Kasumi-1 (cell line): ENCODE measurements at regions not wholly inside any gene's neighbourhood (a gene's known extent, or its start where the extent isn't known, plus 50 kb on each side); places are given as distances from the start of the nearest gene placed in this dataset.

Experiments
- DNase-seq, 2 experiments: peaks; one replicate each; lab custom pipeline; 2025; lab: John Stamatoyannopoulos, UW

DNA sequence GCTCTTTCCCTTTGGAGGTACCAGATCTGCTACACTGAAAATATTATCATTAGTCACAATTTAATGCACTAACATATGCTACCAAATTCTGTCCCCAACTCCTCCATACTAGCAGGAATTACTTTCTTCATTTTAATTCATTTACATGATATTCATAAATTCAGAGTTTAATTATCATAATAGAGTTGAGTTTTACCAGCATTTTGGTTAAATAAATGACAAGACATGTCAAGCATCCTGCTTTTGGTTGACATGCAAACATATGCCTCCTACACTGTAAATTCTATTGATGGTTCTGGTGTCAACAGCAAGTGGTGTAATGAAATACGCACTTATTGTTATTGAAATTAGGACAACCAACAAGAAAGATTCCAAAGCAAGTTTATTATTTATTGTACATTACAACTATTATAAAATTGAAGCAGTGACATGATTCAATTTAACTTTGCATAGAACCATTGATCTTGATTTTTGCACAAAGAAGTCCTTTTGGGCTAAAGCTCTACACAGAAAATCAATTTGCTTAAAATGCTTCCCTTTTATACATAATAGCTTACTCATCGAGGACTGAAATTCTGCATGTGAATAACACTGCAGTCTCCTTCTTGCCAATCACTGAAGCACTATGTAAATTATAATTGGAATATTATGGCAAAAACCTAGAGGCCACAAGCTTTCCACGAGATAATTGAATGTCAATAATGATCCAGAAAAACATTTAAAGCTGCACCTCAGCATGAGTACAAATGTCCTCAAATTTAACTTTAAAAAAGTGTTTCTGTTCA, 728.6 kb upstream of the ADGRL2 start:
- no peak for DNase-seq

DNA sequence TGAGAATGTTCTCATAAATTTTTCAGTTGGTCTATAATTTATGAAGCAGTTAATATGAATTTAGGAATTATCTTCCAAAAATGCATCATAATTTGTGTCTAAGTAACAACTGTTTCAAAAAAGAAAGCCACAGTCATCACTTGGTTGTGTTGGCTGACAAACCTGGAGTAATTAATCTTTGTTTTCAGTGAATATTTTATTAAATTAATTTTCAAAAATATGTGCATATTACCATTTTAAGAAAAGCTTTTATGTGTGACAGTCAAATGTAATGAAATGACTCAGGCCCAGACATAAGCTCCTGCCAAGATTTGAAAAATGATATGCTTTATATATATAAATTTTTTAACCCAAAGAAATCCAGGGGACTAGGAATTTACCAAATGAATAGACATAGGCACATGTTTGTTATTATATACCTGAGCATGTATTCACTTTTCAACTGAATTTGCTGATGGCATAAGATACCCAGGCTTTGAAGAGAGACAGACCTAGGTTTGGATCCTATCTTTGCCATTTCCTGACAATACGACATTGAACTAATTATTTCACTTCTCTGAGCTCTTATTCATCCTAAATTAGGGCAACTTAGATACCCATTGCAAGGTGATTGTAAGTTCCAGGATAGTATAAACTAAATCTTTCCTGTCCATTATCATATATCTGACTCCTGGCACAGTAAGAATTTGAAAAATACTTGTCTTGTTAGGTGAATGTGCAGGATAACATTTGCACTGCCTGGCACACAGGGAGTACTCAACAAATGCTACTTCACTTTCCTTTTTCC, 729.5 kb upstream of the ADGRL2 start:
- no peak for DNase-seq

DNA sequence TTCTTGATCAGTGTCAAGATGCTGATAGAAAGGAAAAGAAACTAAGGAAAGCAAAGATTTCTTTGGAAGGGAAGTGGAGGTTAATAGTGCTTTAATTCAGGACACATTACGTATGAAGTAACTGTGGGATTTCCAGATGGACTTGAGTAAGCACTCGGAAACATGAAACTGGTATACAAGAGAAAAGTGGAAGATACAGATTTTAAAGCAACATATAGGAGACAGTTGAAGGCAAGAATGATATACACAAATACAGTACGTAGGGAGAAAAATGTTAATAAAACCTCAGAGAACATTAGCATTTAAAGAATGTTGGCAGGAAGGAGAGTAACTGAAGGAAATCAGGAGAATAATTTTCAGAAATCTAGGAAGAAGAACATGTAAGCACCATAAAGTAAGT, 730.9 kb upstream of the ADGRL2 start:
- no peak for DNase-seq

DNA sequence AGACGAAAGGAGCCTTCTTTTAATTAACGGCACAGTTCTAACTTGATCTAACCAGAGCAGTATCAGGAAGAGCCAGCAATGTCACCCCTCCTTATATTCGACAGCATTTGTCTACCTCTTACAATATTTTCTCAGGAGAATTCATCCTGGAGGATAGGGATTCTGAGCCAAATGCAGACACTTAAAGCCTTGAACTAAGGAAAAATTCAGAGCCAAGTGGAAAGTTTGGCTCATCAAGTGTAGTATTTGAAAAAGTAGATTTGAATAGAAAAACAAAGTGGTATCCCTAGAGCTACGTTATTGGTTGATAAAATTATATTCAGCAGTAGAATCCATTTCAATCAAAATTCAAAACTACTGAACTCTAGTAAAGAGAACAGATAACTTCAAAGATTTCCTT, 732.0 kb upstream of the ADGRL2 start:
- DNase-seq: no peak

DNA sequence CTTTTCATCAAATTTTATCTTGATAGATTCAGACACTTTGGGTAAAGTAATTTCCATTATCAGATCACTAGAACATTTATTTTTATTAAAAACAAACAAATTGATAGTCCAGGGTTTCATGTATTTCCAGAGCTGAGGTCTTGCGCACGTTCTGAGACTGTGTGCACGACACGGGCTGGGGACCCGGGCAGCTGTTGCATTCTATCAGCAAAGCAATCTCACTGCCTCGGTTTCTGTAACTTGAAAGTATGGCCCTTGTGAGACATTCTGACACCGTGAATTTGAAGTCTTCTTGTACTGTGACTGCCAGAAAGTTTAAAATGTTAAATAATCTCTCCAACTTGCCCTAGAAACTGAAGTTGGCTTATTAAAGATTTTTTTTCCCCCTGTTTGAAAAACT, 746.9 kb upstream of the ADGRL2 start:
- no peak for DNase-seq

DNA sequence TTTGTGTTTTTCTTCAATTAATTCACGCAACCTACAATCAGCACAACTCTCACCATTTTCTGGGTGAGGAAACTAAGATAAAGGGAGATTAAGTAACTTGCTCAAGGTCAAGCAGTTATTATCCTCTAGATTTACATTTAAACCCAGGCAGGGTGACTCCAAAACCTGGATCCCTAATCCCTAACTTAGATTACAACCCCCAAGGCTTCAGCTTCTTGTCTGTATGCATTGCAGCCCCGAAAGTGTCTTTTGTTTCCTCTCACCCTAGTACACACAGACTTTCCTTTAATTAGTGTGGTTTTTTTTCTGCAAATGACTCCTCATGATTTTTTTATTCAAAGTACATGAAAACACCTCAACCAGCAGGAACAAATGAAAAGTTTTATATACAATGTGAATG, 748.6 kb upstream of the ADGRL2 start:
- DNase-seq: no peak

DNA sequence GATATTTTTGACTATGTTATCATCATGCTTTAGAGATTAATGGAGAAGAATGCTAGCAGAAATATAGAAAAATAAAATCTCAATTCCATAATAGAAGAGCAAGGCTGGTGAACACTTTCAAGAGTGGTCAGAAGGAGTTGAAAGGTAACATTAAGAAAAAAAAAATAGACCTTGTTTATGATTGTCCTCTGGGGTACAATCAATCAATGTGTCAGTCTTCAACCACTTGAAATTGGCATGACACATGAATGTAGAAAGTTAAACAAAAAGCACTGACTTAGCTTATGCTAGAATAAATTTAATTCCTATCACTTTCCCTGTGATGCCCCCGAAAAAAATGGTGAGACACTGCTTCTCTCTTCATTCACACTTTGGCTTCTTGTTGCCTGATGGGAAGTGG, 750.3 kb upstream of the ADGRL2 start:
- DNase-seq: no peak

DNA sequence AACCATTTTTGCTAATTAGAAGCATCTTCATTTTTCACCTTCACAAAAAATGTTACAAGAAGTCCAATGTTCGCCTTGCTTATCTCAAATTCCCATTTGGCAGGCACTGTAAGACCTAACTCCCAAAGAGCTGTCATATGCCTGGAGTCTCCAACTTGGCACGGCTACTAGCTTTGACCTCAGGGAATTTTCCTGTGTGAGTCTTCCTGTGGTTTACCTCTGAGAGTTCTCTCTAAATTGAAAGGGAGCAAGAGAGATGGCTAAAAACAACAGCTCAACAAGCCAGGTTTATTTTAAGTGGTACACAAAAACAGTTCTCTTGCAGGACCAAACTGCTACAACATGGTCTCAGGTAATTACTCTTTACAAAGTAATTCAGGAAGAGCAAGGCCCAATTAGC, 756.0 kb upstream of the ADGRL2 start:
- no peak for DNase-seq

DNA sequence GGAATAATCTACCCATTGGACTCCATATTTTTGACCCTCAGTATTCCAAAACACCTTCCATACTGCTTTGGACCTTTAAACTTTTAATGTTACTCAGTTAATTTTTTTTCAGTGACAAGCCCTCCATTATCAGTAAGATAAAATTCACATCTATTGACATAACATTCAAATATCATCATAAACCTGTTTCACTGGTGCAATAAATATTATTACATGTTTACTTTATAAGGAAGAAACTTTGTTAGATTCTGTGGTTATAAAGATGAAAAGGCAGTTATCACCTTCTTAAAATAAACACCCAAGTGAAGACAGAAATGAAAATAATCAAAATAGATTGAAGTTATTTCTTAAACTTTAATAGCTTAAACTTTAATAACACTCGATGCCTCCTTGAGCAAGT, 758.5 kb upstream of the ADGRL2 start:
- no peak for DNase-seq

DNA sequence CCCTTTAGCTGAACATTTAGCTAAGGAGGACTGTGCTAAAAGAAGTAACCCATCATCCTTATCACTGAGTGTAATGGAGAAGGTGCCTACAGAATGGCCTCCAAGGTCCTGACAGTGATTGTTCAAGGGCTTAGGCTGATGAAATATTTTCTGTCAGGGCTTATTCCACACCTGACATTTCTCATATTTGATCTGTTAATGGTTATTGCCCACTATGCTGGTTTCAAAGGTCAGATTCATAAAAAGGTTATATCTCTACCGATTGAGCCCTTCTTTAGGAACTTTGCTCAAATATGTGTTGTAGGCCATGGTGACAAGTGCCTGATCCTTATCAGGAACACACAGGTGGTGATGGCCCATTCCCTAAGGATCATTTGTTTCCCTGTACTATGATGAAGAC, 766.4 kb upstream of the ADGRL2 start:
- no peak for DNase-seq

DNA sequence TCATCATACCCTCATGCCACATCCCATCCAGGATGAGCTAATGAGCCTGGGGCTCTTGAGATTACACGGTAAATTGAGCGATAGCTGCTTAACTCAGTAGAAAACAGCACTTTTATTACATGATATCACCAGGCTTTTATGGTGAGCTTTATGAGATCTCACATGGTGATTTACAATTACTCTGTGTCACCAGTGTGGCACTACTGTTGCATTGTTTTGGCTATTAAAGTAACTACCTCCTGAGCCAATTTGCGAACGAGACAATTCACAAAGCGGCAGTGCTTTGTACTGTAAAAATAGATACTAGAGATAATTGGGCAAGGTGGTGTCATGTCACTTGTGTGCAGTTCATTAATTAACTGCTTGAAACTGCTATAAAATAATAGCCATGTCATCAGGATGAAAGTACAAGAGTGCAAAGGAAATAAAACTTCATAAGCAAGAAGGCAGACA, 767.7 kb upstream of the ADGRL2 start:
- DNase-seq: no peak

DNA sequence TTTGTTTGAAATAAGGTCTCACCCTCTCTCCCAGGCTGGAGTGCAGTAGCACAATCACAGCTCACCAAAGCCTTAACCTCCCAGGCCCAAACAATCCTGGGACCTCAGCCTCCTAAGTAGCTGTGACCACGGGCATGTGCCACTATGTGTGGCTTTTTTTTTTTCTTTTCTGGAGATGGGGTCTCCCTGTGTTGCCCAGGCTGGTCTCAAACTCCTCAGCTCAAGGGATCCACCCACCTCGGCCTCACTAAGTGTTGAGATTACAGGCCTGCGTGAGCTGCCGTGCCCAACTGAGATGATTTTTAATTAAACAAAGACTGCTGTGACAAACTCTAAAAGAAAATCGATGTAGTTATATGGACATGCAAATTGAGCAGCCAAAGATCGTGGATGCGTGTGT, 768.4 kb upstream of the ADGRL2 start:
- no peak for DNase-seq

DNA sequence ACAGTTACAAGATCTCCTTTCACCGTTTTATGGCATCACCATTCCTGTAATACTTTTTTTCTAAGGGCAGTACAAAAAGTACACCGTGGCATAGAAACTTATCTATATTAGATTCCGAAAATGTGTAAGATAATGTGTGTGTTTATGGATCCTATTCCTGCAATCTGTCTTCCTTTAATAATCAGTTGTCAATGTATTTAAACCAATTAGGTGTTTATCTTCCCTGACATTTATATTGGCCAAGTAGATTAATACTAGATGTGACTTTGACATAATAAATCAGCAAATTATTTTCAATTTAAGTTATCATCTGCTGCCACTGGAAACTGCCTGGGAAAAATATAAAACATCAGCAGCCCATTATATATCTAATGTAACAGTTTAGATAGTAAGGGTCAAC, 770.3 kb upstream of the ADGRL2 start:
- DNase-seq: no peak

DNA sequence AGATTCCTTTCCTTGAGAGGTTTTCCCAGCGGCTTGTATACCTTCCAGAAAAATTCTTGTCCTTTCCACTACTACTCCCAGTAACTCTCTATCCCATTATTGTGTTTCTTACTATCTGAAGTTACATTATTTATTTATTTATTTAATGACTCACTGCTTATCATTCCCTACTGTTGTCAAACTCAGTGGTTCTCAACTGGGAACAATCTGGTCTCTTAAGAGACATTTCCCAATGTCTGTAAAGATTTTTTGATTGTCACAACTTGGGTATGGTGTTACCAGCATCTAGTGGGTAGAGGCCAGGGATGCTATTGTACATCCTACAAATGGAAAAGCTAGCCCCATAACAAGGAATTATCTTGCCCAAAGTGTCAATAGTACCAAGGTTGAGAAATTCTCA, 771.5 kb upstream of the ADGRL2 start:
- DNase-seq: no peak

DNA sequence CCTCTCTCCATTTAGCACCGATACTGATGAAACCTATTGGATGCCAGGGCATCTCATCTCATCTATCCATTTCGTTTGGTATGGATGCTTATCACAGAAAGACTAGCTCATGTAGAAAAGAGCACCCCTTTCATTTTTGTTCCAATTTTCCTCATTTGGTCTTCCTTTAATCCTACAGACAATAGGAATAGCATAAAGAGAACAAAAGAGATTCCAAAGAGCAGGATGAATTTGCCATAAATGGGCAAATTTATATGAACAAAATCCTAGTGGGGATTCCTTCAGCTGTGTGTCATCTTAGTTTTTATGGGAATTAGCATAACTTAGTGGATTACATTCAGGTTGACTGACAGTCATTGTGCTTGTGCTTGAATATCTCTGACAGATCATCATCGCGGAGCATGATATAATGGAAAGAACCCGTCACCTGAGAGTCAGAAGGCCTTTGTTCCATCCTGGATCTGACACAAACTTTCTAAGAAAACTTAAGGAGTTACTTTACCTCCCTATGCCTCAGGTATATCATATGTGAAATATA, 777.5 kb upstream of the ADGRL2 start:
- DNase-seq: no peak

DNA sequence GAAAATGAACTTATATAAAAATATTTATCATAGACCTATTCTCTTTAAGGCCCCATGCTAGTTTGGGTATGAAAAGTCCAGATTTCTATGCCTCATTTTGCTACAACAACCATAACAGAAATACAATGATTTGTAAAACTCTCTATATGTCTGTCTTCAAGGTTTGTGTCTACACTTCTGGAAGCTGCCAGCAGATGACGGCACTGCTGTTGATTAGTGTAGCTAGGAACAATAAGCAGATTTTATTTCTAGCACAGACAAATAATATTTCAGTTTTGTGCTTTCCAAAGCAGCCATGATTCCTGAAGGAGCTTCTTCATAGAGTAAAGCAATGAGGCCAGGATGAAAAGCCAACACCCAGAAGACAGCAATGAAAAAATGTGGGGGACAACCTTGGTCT, 779.6 kb upstream of the ADGRL2 start:
- no peak for DNase-seq

DNA sequence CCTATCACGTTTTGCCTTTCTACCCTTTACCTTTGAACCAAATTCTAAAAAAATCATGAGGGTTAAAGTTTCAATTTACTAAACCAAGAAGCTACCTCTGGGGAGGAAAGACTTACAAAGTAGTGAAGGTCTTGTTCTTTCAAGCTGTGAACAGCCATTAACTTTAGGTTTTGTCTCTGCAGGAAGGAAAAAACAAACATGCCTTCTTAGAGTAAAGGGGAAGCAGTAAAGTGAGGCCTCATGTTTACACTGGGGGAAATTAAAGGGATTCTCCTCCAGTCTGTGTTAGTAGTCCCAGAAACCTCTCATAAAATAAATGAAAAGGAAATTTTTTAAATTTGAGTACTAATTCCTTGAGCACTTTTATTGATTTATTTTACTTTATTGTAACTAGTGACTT, 780.2 kb upstream of the ADGRL2 start:
- DNase-seq: no peak

DNA sequence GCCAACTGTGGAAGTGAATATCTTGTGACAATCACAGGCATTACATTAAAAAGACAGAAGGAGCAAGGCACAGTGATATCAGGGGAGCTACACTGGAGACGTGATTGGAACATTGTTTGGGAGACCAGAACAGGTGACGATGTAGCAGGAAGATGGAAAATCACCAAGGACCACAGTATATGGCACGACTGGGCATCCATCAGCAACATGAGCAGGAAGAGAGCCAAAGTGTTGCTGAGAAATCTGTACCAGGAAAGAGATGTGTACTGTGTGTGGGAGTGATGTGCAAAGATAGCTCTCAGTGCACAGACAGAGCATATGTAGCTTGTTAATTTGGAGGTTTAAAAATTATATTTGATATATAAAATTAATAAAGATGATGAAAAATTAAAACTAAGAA, 790.6 kb upstream of the ADGRL2 start:
- DNase-seq: no peak

DNA sequence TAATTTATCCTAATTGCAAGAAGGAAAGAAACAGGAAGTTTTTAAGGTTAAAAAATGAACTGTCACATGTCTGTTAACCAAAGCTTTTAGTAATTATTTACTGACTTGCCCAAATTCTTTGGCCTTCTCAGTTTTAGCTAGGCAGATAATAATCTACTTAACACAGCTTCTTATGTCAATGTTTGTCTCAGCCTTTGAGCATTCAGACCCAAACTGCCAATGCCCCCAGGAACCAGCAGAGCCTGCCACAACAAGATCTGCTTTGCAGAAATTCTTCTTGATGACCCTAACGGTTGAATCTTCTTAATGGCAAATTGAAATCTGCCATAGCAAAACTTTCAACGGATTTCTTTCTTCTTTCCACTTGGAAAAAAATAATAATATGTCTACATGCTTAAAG, 792.4 kb upstream of the ADGRL2 start:
- DNase-seq: no peak

DNA sequence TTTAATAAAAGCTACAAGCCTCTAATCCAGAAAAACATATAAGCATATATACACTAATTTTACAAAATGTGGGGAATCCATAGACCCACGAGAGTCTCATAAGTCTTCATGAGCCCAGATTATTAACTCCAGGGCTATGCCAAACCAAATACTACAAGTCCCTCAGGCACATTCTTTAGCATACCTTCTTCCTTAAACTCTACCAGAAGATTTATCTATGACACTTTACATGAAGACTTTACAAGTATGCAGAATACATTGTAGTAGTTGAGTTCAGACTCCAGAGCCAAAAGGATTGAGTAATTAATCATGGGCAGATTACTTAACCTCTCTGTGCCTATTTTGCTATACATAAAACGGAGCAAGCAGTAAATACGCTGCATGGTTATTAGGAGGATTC, 793.7 kb upstream of the ADGRL2 start:
- DNase-seq: no peak

DNA sequence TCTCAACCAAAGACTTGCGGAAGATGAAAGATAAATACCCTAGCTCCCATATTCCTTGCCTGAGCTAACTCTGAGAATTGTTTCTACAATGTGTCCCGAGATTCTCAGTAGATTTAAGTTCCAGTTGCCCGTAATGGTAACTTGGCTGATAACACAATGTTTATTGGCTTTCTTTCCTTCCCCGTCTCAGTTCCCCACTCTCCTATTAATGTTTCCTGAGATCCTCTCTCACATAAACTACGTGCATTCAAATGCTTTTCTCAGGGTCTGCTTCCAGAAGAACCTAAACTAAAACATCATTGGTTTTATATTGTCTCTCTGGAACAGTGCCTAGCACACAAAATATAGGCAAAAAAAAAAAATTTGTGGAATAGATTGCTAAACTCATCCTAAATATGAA, 794.2 kb upstream of the ADGRL2 start:
- no peak for DNase-seq

DNA sequence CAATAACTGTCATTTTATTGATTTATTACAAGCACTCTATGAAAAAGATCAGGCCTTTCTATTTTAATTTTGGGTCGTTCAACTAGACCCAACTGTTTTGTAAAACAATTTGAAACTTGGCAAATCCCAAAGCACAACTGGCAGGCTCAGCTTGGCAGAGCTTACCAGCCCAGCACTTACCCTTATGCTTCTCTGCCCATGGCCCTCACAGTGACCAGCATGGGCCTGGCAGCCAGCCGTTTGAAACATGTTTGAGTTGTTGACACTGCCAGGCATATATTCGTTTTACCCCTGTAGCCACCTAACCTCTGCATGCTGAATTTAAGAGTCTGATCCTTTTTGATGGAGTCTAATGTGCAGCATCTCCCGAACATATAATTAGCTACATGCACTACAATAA, 796.7 kb upstream of the ADGRL2 start:
- no peak for DNase-seq

DNA sequence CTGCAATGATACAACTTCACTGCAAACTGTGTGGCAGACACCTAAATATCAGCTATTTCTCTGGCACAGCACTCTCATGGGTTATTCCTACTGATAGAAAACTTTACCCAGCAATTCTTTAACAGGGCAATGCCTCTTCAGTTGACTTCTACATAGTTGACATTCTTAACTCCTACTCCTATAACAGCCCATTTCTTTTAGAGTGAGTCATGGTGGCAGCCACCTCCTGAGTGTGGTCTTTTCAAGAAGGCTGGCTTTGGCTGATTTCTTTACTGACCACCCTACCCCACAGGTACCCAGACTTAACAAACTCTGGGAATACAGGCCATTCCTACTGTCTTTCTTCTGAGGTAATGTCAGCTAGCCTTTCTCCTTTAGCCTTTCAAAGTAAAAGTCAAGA, 805.8 kb upstream of the ADGRL2 start:
- no peak for DNase-seq
